SK-N-SH (cell line): ENCODE measurements at regions not wholly inside any gene's neighbourhood (a gene's known extent, or its start where the extent isn't known, plus 50 kb on each side); places are given as distances from the start of the nearest gene placed in this dataset.

Source experiments
- CTCF ChIA-PET: fragments of 300-600, 350-600 bp; formaldehyde crosslinking; extraction: SDS; loops from one replicate; lab custom pipeline; 2021; lab: Yijun Ruan, JAX
- POLR2A ChIA-PET: fragments of 350-600 bp; sonication (Branson Sonifier 250); formaldehyde crosslinking; extraction: SDS; loops from one replicate; lab custom pipeline; 2020; ENCODE audit warnings: antibody characterized with exemption, inconsistent platforms; lab: Yijun Ruan, JAX
- DNase-seq: peaks from one replicate; pipeline ENCODE4 v3.0.0; 2012
- H2AFZ ChIP-seq: fragments of 200-600 bp; sonication (generic); 2 replicates; pipeline ENCODE4 v1.8.1; 2016; ENCODE audit warnings: antibody characterized with exemption, mild to moderate bottlenecking, low read depth
- H3F3A ChIP-seq: fragments of 200-600 bp; sonication (generic); replicated peaks from 2 replicates; pipeline ENCODE3; 2016; ENCODE audit warnings: antibody characterized with exemption, mild to moderate bottlenecking; ENCODE audit not compliant: insufficient read depth
- H3K27ac ChIP-seq, 2 experiments: fragments of 200-500 bp in 1 of 2; fragments of 200-600 bp in 1 of 2; sonication (Bioruptor generic) in 1 of 2; sonication (generic), shearing (Covaris generic) in 1 of 2; 2 replicates each; pipeline versions ENCODE4 v1.5.1 to v1.6.1; 2014 to 2016; ENCODE audit warnings: low read depth in 2 of 2, inconsistent platforms in 1 of 2, low read length in 1 of 2, mild to moderate bottlenecking in 1 of 2, mixed read lengths in 1 of 2
- H3K27me3 ChIP-seq: fragments of 200-600 bp; sonication (generic), shearing (Covaris generic); 2 replicates; pipeline ENCODE4 v1.6.1; 2016; ENCODE audit warnings: mixed run types; ENCODE audit not compliant: insufficient read depth
- H3K36me3 ChIP-seq, 2 experiments: fragments of 200-500 bp in 1 of 2; fragments of 200-600 bp in 1 of 2; sonication (Bioruptor generic) in 1 of 2; sonication (generic) in 1 of 2; replicated peaks in 1 of 2; 2 replicates each; pipeline versions ENCODE3 to v1.5.1; 2014 to 2016; ENCODE audit warnings: low read length in 1 of 2, mild to moderate bottlenecking in 1 of 2; ENCODE audit not compliant: insufficient read depth in 2 of 2, control insufficient read depth in 1 of 2
- H3K4me1 ChIP-seq, 2 experiments: fragments of 200-500 bp in 1 of 2; fragments of 200-600 bp in 1 of 2; sonication (Bioruptor generic) in 1 of 2; sonication (generic), shearing (Covaris generic) in 1 of 2; 2 replicates each; pipeline versions ENCODE4 v1.5.1 to v1.6.1; 2014 to 2016; ENCODE audit warnings: low read depth in 1 of 2, low read length in 1 of 2, mixed run types in 1 of 2; ENCODE audit not compliant: insufficient read depth in 2 of 2, control insufficient read depth in 1 of 2
- H3K4me2 ChIP-seq: fragments of 200-600 bp; sonication (generic), shearing (Covaris generic); 2 replicates; pipeline ENCODE4 v1.6.1; 2017; ENCODE audit warnings: mixed run types
- H3K4me3 ChIP-seq, 2 experiments: fragments of 200-500 bp in 1 of 2; fragments of 200-600 bp in 1 of 2; sonication (Bioruptor generic) in 1 of 2; sonication (generic), shearing (Covaris generic) in 1 of 2; 2 replicates each; pipeline versions ENCODE4 v1.5.1 to v1.8.1; 2014 to 2016; ENCODE audit warnings: low read depth in 2 of 2, inconsistent platforms in 1 of 2, low read length in 1 of 2, mild to moderate bottlenecking in 1 of 2, mixed read lengths in 1 of 2, moderate library complexity in 1 of 2
- H3K79me2 ChIP-seq: fragments of 200-600 bp; sonication (generic); 2 replicates; pipeline ENCODE4 v1.8.1; 2017; ENCODE audit warnings: mild to moderate bottlenecking; ENCODE audit not compliant: insufficient read depth
- H3K9ac ChIP-seq: fragments of 200-600 bp; sonication (generic); 2 replicates; pipeline ENCODE4 v1.6.1; 2017; ENCODE audit warnings: mixed run types
- H3K9me2 ChIP-seq: fragments of 200-600 bp; sonication (generic); 2 replicates; pipeline ENCODE4 v1.6.1; 2017; ENCODE audit warnings: mixed run types
- H3K9me3 ChIP-seq: fragments of 200-600 bp; sonication (generic); 2 replicates; pipeline ENCODE4 v1.6.1; 2017; ENCODE audit warnings: mixed run types, mild to moderate bottlenecking, moderate library complexity
- H4K20me1 ChIP-seq: fragments of 200-600 bp; sonication (generic); 2 replicates; pipeline ENCODE4 v1.6.1; 2017; ENCODE audit warnings: mild to moderate bottlenecking, mixed run types; ENCODE audit not compliant: insufficient read depth
- CHD2 ChIP-seq: fragments of 150-350 bp; IDR thresholded peaks from 2 replicates; pipeline ENCODE4 v1.6.1; 2018; ENCODE audit warnings: low read length; ENCODE audit not compliant: partially characterized antibody
- ELF1 ChIP-seq: IDR thresholded peaks from 2 replicates; pipeline ENCODE4 v1.4.0; 2012
- EP300 ChIP-seq, 2 experiments: IDR thresholded peaks; 2 replicates each; pipeline versions ENCODE4 v1.4.0 to v1.6.1; 2012; ENCODE audit warnings: borderline replicate concordance in 1 of 2, low read depth in 1 of 2, low read length in 1 of 2
- EZH2phosphoT487 ChIP-seq: fragments of 200-600 bp; sonication (generic); IDR thresholded peaks from 2 replicates; pipeline ENCODE4 v1.6.1; 2017; ENCODE audit warnings: low read depth, mixed run types, mild to moderate bottlenecking, antibody characterized with exemption, moderate library complexity, borderline replicate concordance
- FOXM1 ChIP-seq: IDR thresholded peaks from 2 replicates; pipeline ENCODE4 v1.4.0; 2012; ENCODE audit warnings: low read depth, mild to moderate bottlenecking
- GABPA ChIP-seq: IDR thresholded peaks from 2 replicates; pipeline ENCODE4 v1.4.0; 2012; ENCODE audit warnings: low read depth, mild to moderate bottlenecking
- IRF3 ChIP-seq: fragments of 150-350 bp; IDR thresholded peaks from 2 replicates; pipeline ENCODE4 v1.6.1; 2016; ENCODE audit warnings: mild to moderate bottlenecking, low read depth, low read length
- JUND ChIP-seq: IDR thresholded peaks from 2 replicates; pipeline ENCODE4 v1.4.0; 2012
- MXI1 ChIP-seq: IDR thresholded peaks from 2 replicates; pipeline ENCODE4 v1.6.1; 2012; ENCODE audit warnings: mild to moderate bottlenecking, low read depth, low read length, improper control_type of control experiment
- NFIC ChIP-seq: IDR thresholded peaks from 2 replicates; pipeline ENCODE4 v1.4.0; 2012; ENCODE audit warnings: borderline replicate concordance
- RAD21 ChIP-seq: IDR thresholded peaks from 2 replicates; pipeline ENCODE4 v1.6.1; 2012; ENCODE audit warnings: mild to moderate bottlenecking, low read length
- SMC3 ChIP-seq: IDR thresholded peaks from 2 replicates; pipeline ENCODE4 v1.6.1; 2012; ENCODE audit warnings: low read depth, low read length, improper control_type of control experiment
- TAF1 ChIP-seq: IDR thresholded peaks from 2 replicates; pipeline ENCODE4 v1.6.1; 2012; ENCODE audit warnings: low read depth, mild to moderate bottlenecking, low read length, moderate library complexity, borderline replicate concordance
- TCF12 ChIP-seq: IDR thresholded peaks from 2 replicates; pipeline ENCODE4 v1.4.0; 2012
- TEAD4 ChIP-seq: IDR thresholded peaks from 2 replicates; pipeline ENCODE4 v1.4.0; 2012; ENCODE audit warnings: mild to moderate bottlenecking, borderline replicate concordance; ENCODE audit not compliant: insufficient read depth
- YY1 ChIP-seq: IDR thresholded peaks from 2 replicates; pipeline ENCODE4 v1.4.0; 2012; ENCODE audit warnings: low read depth, mild to moderate bottlenecking
- WGBS: methylation state at CpG from one replicate; pipeline ENCODE4 v1.1.6; 2017; ENCODE audit warnings: low lambda C conversion rate; 5-methylcytosine and 5-hydroxymethylcytosine counted together
- TF ChIP-seq, protein P1 (sequence below): fragments of 200-600 bp; sonication (generic); IDR thresholded peaks from 2 replicates; pipeline ENCODE4 v1.6.1; 2017; ENCODE audit warnings: antibody characterized with exemption, mild to moderate bottlenecking, moderate library complexity
- TF ChIP-seq, protein P2 (sequence below): IDR thresholded peaks from 2 replicates; pipeline ENCODE4 v1.4.0; 2012; ENCODE audit warnings: low read depth, borderline replicate concordance

DNA sequence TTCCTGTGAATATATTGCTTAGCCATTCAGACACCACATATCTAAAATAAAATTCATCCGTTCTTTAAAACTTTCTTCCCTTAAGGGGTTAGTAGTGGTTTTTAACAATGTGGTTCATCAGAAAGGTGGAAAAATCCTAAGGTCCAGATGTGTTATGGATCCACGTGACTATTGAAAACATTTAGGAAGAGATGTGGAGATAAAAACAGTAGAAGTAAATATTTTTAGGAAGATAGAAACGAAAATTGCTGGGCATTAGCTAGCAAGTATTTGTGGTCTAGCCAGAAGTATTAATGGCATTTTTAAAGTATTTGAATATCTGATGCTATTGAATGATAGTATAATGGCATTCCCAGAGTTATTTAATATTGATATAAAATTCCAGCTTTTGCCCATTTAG, 180.8 kb downstream of the LTN1 start:
- H3K9me2 ChIP-seq = no peaks in the 10 kb centered on the region

DNA sequence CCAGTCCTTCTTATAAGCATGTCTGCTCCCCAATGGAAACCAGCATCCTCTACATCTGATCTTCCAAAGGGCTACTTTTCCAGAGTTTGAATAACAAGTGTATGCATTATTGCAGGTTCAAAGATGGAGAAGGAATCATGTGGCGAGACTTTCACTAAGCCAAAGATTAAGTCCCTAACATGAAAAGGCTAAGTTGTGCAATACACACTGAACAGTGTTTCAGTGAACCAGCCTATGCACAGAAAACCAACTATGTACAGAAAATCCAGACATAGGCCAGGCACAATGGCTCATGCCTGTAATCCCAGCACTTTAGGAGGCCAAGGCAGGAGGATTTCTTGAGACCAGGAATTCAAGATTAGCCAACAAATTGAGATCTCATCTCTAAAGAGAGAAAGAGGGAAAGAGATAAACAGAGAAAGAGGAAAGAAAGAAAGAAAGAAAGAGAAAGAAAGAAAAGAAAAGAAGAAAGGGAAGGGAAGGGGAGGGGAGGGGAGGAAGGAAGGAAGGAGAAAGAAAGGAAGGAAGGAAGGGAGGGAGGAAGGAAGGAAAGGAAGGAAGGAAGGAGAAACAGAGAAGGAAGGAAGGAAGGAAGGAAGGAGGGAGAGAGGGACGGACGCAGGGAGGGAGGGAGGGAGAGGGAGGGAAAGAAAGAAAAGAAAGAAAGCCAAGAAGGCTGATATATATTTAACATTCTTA, 181.7 kb downstream of the LTN1 start:
- Histone ChIP-seq H3F3A (no peaks in the 10 kb centered on the region), H3K9me2 (no peaks in the 10 kb centered on the region), H3K4me2 (no peak overlapping the region), H3K4me3 (no peak overlapping the region), H3K4me1 (no peaks in the 10 kb centered on the region), H2AFZ (no peak overlapping the region), H3K27ac (no peak overlapping the region), H3K9me3 (peaks cover 6% of the 10 kb centered on the region; the same call in 1 of the 2 replicates), H3K27me3 (no peaks in the 10 kb centered on the region), H3K36me3 (no peaks in the 10 kb centered on the region), H3K9ac (no peak overlapping the region), H3K79me2 (no peaks in the 10 kb centered on the region), H4K20me1 (no peaks in the 10 kb centered on the region)
- CTCF ChIA-PET = interaction anchor here (0.9 kb wide), 1 partner anchor 11 kb away, joined by 3 read pairs; no protein-coding TSS in a partner anchor
- no peak for DNase-seq
- POLR2A ChIA-PET = no interaction called here
- WGBS = 81% methylated on average over 3 of the region's 3 CpGs
- no peak for TF ChIP-seq TCF12
- TF ChIP-seq EZH2phosphoT487 = no peak
- no peak for TF ChIP-seq FOXM1
- TF ChIP-seq IRF3 = no peak
- TF ChIP-seq, protein P1, sequence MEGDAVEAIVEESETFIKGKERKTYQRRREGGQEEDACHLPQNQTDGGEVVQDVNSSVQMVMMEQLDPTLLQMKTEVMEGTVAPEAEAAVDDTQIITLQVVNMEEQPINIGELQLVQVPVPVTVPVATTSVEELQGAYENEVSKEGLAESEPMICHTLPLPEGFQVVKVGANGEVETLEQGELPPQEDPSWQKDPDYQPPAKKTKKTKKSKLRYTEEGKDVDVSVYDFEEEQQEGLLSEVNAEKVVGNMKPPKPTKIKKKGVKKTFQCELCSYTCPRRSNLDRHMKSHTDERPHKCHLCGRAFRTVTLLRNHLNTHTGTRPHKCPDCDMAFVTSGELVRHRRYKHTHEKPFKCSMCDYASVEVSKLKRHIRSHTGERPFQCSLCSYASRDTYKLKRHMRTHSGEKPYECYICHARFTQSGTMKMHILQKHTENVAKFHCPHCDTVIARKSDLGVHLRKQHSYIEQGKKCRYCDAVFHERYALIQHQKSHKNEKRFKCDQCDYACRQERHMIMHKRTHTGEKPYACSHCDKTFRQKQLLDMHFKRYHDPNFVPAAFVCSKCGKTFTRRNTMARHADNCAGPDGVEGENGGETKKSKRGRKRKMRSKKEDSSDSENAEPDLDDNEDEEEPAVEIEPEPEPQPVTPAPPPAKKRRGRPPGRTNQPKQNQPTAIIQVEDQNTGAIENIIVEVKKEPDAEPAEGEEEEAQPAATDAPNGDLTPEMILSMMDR = no peak
- no peak for TF ChIP-seq SMC3
- TF ChIP-seq MXI1 = no peak
- no peak for TF ChIP-seq TAF1
- no peak for TF ChIP-seq TEAD4
- TF ChIP-seq GABPA = no peak
- TF ChIP-seq CHD2 = no peak

More for the DNA sequence above, 180.8 kb downstream of the LTN1 start:
- DNase-seq = no peak
- TF ChIP-seq RAD21 (no peak), YY1 (no peak), NFIC (no peak), JUND (0 out of 2 replicates have a peak, but pooled peaks have one; percentile 9), EP300 (IDR thresholded peaks at IDR 0.05; ENCODE audit: borderline replicate concordance in 1 of 2, low read depth in 1 of 2, low read length in 1 of 2) (peak in 1 of 2 experiments; percentile 56; a peak in 1 of 4 replicates), TCF12 (peak; percentile 26; the same call in 1 of the 2 replicates), EZH2phosphoT487 (no peak), ELF1 (no peak)
- TF ChIP-seq, protein P2, sequence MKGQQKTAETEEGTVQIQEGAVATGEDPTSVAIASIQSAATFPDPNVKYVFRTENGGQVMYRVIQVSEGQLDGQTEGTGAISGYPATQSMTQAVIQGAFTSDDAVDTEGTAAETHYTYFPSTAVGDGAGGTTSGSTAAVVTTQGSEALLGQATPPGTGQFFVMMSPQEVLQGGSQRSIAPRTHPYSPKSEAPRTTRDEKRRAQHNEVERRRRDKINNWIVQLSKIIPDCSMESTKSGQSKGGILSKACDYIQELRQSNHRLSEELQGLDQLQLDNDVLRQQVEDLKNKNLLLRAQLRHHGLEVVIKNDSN = peak; percentile 22; the same call in 1 of the 2 replicates
- H3K36me3 ChIP-seq = no peaks in the 10 kb centered on the region
- H4K20me1 ChIP-seq = no peaks in the 10 kb centered on the region
- H3K9me3 ChIP-seq = peaks cover 6% of the 10 kb centered on the region; the same call in 1 of the 2 replicates
- no peak overlapping the region for H2AFZ ChIP-seq
- ChIA-PET POLR2A (no interaction called here), CTCF (interaction anchor here (0.9 kb wide), 1 partner anchor 12 kb away, joined by 3 read pairs; no protein-coding TSS in a partner anchor)
- H3K9ac ChIP-seq = no peak overlapping the region
- peak overlapping the region in 1 of 2 experiments; percentile 20; a peak in 1 of 4 replicates for H3K27ac ChIP-seq
- no peaks in the 10 kb centered on the region for H3F3A ChIP-seq
- no peak overlapping the region for H3K4me2 ChIP-seq
- H3K79me2 ChIP-seq = no peaks in the 10 kb centered on the region
- H3K4me1 ChIP-seq = no peaks in the 10 kb centered on the region
- H3K4me3 ChIP-seq = no peak overlapping the region
- no peaks in the 10 kb centered on the region for H3K27me3 ChIP-seq
- 33% methylated on average over 3 of the region's 3 CpGs for WGBS
